ENCODE measurements at regions not wholly inside any gene's neighbourhood (a gene's known extent, or its start where the extent isn't known, plus 50 kb on each side); places are given as distances from the start of the nearest gene placed in this dataset.

DNA sequence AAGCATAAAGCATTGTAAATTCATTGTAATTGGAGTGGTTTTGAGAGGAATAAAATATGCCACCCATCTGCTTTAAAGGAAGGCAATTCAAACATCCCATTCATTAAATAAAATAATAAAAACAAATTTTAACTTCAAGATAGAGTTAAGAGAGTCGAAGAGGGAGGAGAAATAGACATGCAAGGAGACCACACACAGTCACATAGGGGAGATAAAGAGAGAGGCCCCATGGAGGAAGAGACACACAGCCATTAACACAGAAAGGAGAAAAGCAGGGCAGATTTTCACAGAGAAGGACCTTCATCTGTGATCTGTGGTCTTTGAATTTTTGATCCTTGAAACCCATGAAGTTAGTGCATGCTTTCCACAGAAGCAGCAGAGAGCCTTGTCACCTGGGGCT, 214.3 kb upstream of the TCF21 start:
- no peaks in the 10 kb centered on the region for H3K27me3 ChIP-seq (ENCODE audit: control insufficient read depth, low read length)

DNA sequence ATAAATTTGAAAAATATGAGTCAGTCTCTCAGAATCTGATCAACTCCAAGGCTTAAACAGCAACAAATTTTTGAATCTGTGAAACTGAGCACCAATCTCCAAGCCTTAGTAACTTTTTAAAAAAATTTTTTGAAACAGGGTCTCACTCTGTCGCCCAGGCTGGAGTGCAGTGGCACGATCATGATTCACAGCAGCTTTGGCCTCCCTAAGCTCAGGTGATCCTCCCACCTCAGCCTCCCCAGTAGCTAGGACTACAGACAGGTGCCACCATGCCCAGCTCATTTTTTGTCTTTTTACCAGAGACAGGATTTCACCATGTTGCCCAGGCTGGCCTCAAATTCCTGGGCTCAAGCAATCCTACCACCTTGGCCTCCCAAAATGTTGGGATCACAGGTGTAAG, 207.9 kb upstream of the TCF21 start:
- TF ChIP-seq EZH2phosphoT487 (IDR thresholded peaks at IDR 0.05; ENCODE audit: borderline replicate concordance, low read length) = no peak
- TF ChIP-seq, protein P1, sequence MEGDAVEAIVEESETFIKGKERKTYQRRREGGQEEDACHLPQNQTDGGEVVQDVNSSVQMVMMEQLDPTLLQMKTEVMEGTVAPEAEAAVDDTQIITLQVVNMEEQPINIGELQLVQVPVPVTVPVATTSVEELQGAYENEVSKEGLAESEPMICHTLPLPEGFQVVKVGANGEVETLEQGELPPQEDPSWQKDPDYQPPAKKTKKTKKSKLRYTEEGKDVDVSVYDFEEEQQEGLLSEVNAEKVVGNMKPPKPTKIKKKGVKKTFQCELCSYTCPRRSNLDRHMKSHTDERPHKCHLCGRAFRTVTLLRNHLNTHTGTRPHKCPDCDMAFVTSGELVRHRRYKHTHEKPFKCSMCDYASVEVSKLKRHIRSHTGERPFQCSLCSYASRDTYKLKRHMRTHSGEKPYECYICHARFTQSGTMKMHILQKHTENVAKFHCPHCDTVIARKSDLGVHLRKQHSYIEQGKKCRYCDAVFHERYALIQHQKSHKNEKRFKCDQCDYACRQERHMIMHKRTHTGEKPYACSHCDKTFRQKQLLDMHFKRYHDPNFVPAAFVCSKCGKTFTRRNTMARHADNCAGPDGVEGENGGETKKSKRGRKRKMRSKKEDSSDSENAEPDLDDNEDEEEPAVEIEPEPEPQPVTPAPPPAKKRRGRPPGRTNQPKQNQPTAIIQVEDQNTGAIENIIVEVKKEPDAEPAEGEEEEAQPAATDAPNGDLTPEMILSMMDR (IDR thresholded peaks at IDR 0.05; ENCODE audit: low read depth, low read length, poor library complexity, severe bottlenecking) = no peak
- Histone ChIP-seq H3F3A (ENCODE audit: control insufficient read depth, insufficient read depth) (no peaks in the 10 kb centered on the region), H3K27ac (ENCODE audit: low read depth, low read length) (no peak overlapping the region), H4K20me1 (ENCODE audit: control insufficient read depth, insufficient read depth, low read depth, low read length) (no peaks in the 10 kb centered on the region), H3K4me1 (ENCODE audit: control insufficient read depth, low read length) (no peaks in the 10 kb centered on the region), H3K36me3 (ENCODE audit: control insufficient read depth, low read length) (no peaks in the 10 kb centered on the region), H3K9me3 (ENCODE audit: control insufficient read depth, insufficient read depth, low read length) (no peaks in the 10 kb centered on the region), H3K27me3 (ENCODE audit: control insufficient read depth, low read length) (no peaks in the 10 kb centered on the region), H3K4me3 (ENCODE audit: low read length) (no peak overlapping the region), H3K9me2 (replicated peaks; ENCODE audit: control insufficient read depth, low read length) (no peaks in the 10 kb centered on the region), H3K4me2 (ENCODE audit: low read length) (no peak overlapping the region), H3K79me2 (ENCODE audit: control insufficient read depth, low read length) (no peaks in the 10 kb centered on the region)

More for the DNA sequence above, 214.3 kb upstream of the TCF21 start:
- no peaks in the 10 kb centered on the region for H3K36me3 ChIP-seq (ENCODE audit: control insufficient read depth, low read length)
- no peaks in the 10 kb centered on the region for H3F3A ChIP-seq (ENCODE audit: control insufficient read depth, insufficient read depth)
- H3K9me3 ChIP-seq (ENCODE audit: control insufficient read depth, insufficient read depth, low read length) = no peaks in the 10 kb centered on the region
- H3K79me2 ChIP-seq (ENCODE audit: control insufficient read depth, low read length) = no peaks in the 10 kb centered on the region
- H4K20me1 ChIP-seq (ENCODE audit: control insufficient read depth, insufficient read depth, low read depth, low read length) = no peaks in the 10 kb centered on the region
- H3K4me1 ChIP-seq (ENCODE audit: control insufficient read depth, low read length) = no peaks in the 10 kb centered on the region
- H3K27ac ChIP-seq (ENCODE audit: low read depth, low read length) = no peak overlapping the region
- no peak overlapping the region for H3K4me2 ChIP-seq (ENCODE audit: low read length)
- H3K4me3 ChIP-seq (ENCODE audit: low read length) = no peak overlapping the region
- TF ChIP-seq, protein P1 (IDR thresholded peaks at IDR 0.05; ENCODE audit: low read depth, low read length, poor library complexity, severe bottlenecking) = no peak
- TF ChIP-seq EZH2phosphoT487 (IDR thresholded peaks at IDR 0.05; ENCODE audit: borderline replicate concordance, low read length) = no peak
- H3K9me2 ChIP-seq (replicated peaks; ENCODE audit: control insufficient read depth, low read length) = no peaks in the 10 kb centered on the region

- Histone ChIP-seq H3K36me3 (ENCODE audit: control insufficient read depth, low read length) (no peaks in the 10 kb centered on the region), H4K20me1 (ENCODE audit: control insufficient read depth, insufficient read depth, low read depth, low read length) (no peaks in the 10 kb centered on the region), H3K79me2 (ENCODE audit: control insufficient read depth, low read length) (no peaks in the 10 kb centered on the region), H3K9me2 (replicated peaks; ENCODE audit: control insufficient read depth, low read length) (no peaks in the 10 kb centered on the region), H3K9me3 (ENCODE audit: control insufficient read depth, insufficient read depth, low read length) (no peaks in the 10 kb centered on the region), H3K4me3 (ENCODE audit: low read length) (no peak overlapping the region), H3K27ac (ENCODE audit: low read depth, low read length) (no peak overlapping the region), H3K4me1 (ENCODE audit: control insufficient read depth, low read length) (no peaks in the 10 kb centered on the region), H3K4me2 (ENCODE audit: low read length) (no peak overlapping the region), H3F3A (ENCODE audit: control insufficient read depth, insufficient read depth) (no peaks in the 10 kb centered on the region), H3K27me3 (ENCODE audit: control insufficient read depth, low read length) (no peaks in the 10 kb centered on the region)
- TF ChIP-seq EZH2phosphoT487 (IDR thresholded peaks at IDR 0.05; ENCODE audit: borderline replicate concordance, low read length) = no peak
- TF ChIP-seq, protein P1 (IDR thresholded peaks at IDR 0.05; ENCODE audit: low read depth, low read length, poor library complexity, severe bottlenecking) = no peak
Measured at GRCh38 chr6:133681891-133682290, 207.0 kb upstream of the TCF21 start.
